ENCODE measurements at regions not wholly inside any gene's neighbourhood (a gene's known extent, or its start where the extent isn't known, plus 50 kb on each side); places are given as distances from the start of the nearest gene placed in this dataset.

- DNase-seq = no peak
Measured at GRCh38 chr2:173649527-173650219, 295.0 kb downstream of the CDCA7 start.

- no peak for DNase-seq
Measured at GRCh38 chr2:173651891-173652290, 297.2 kb downstream of the CDCA7 start.

GRCh38 chr2:173652311-173652710 is 297.6 kb downstream of the CDCA7 start:
- no peak for DNase-seq

- DNase-seq = no peak
Measured at GRCh38 chr2:173652767-173653431, 298.2 kb downstream of the CDCA7 start.

- no peak for DNase-seq
Measured at GRCh38 chr2:173653432-173653805, 298.7 kb downstream of the CDCA7 start.

- no peak for DNase-seq
Measured at GRCh38 chr2:173654161-173654895, 299.7 kb downstream of the CDCA7 start.

- DNase-seq = no peak
Measured at GRCh38 chr2:173654896-173655265, 300.2 kb downstream of the CDCA7 start.

GRCh38 chr2:173656086-173656485 is 301.4 kb downstream of the CDCA7 start:
- DNase-seq = no peak

GRCh38 chr2:173657996-173658717 is 303.5 kb downstream of the CDCA7 start:
- DNase-seq = no peak

- no peak for DNase-seq
Measured at GRCh38 chr2:173658946-173659371, 304.3 kb downstream of the CDCA7 start.

GRCh38 chr2:173659509-173659908 is 304.8 kb downstream of the CDCA7 start:
- DNase-seq = no peak

GRCh38 chr2:173661586-173661985 is 303.6 kb downstream of the SP3 start:
- DNase-seq = no peak

GRCh38 chr2:173663353-173663752 is 301.8 kb downstream of the SP3 start:
- DNase-seq = no peak

- no peak for DNase-seq
Measured at GRCh38 chr2:173663835-173664512, 301.2 kb downstream of the SP3 start.

- no peak for DNase-seq
Measured at GRCh38 chr2:173664513-173664910, 300.7 kb downstream of the SP3 start.

GRCh38 chr2:173666171-173666888 is 298.8 kb downstream of the SP3 start:
- no peak for DNase-seq

- no peak for DNase-seq
Measured at GRCh38 chr2:173667014-173667413, 298.2 kb downstream of the SP3 start.

- no peak for DNase-seq
Measured at GRCh38 chr2:173667415-173667814, 297.8 kb downstream of the SP3 start.

- no peak for DNase-seq
Measured at GRCh38 chr2:173669271-173669853, 295.8 kb downstream of the SP3 start.

- no peak for DNase-seq
Measured at GRCh38 chr2:173669888-173670287, 295.3 kb downstream of the SP3 start.

GRCh38 chr2:173672573-173673340 is 292.4 kb downstream of the SP3 start:
- no peak for DNase-seq
